Gastroesophageal sphincter (tissue), 3 donors: ENCODE measurements at regions not wholly inside any gene's neighbourhood (a gene's known extent, or its start where the extent isn't known, plus 50 kb on each side); places are given as distances from the start of the nearest gene placed in this dataset.

ENCODE experiments used
- CTCF ChIP-seq, 4 experiments: fragments of 200-600 bp in 2 of 4; fragments of 450-650 bp in 2 of 4; sonication (generic) in 1 of 4; IDR thresholded peaks; one replicate each; pipeline ENCODE4 v1.5.1; 2017 to 2019; ENCODE audit warnings: antibody characterized with exemption in 4 of 4, mild to moderate bottlenecking in 2 of 4, moderate library complexity in 2 of 4
- EP300 ChIP-seq: sonication (generic); formaldehyde crosslinking; IDR thresholded peaks from one replicate; pipeline ENCODE4 v1.6.1; 2017; ENCODE audit warnings: antibody characterized with exemption, mild to moderate bottlenecking
- POLR2A ChIP-seq, 2 donors: fragments of 450-650 bp; IDR thresholded peaks; one replicate each; pipeline ENCODE4 v1.6.1; 2017; ENCODE audit warnings: antibody characterized with exemption in 2 of 2, mild to moderate bottlenecking in 2 of 2, moderate library complexity in 1 of 2
- POLR2AphosphoS5 ChIP-seq: sonication (generic); formaldehyde crosslinking; IDR thresholded peaks from one replicate; pipeline ENCODE4 v1.6.1; 2017; ENCODE audit warnings: antibody characterized with exemption

- no peak for TF ChIP-seq CTCF (IDR thresholded peaks at IDR 0.05)
- no peak for TF ChIP-seq POLR2A (IDR thresholded peaks at IDR 0.05)
- no peak for TF ChIP-seq POLR2AphosphoS5
- TF ChIP-seq EP300: no peak
Observed at GRCh38 chr6:105926318-105926717, 159.8 kb upstream of the PRDM1 start.
